TTC549 (cell line): ENCODE measurements at regions not wholly inside any gene's neighbourhood (a gene's known extent, or its start where the extent isn't known, plus 50 kb on each side); places are given as distances from the start of the nearest gene placed in this dataset.
A peak's percentile ranks its signal among the peaks of the same experiment; 100 is the strongest.

Experiments
- FAIRE-seq: peaks from 2 replicates; lab custom pipeline; 2012; peaks lifted over from hg19 to GRCh38; lab: Jason Lieb, UNC

DNA sequence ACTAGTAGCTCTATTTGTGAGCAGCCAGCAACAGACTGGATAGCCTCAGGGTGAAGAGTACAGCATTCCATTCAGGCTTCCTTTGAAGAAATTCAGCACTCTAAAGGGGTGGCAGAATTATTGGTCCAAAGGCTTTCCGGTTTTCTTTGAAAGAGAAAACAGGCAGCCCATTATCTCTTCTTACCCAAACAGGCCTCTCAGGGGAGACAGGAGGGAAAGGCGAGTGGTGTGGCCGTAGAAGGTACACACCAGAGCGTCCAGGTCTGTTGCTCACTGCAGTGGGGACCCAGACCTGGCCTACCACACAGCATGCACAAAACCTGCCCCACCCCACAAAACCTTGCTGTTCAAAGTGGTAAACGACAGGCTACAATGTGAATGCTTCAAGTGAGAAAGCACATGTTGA, 83.3 kb downstream of the ZNF608 start:
- FAIRE-seq = no peak

DNA sequence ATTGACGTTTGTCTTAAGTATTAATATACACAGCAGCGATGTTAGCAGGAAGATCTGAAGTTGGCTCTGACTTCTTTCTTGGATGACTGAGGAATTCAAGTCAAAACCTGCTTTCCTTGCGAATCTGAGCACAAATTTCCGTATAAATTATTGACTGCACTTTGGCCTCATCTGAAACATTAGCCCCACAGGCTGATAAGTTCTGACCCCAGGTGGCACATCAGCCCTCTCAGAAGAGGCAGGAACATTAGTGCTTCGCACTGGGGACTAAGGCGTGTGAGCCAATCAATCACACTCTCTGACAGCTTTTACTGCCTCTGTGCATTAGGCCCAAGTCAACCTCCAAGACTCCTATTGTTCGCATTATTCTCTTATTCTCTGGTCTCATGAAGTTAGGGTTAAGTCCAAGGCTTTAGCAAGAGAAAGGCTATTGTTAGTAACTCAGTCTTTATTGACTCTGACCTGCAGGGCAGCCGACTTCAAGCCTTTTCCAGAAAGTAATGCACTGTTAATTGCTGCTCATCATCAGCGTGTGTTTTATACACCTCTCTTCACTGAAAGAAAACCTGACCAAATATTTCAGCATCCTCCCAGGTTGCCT, 84.2 kb downstream of the ZNF608 start:
- peak; percentile 90 for FAIRE-seq

DNA sequence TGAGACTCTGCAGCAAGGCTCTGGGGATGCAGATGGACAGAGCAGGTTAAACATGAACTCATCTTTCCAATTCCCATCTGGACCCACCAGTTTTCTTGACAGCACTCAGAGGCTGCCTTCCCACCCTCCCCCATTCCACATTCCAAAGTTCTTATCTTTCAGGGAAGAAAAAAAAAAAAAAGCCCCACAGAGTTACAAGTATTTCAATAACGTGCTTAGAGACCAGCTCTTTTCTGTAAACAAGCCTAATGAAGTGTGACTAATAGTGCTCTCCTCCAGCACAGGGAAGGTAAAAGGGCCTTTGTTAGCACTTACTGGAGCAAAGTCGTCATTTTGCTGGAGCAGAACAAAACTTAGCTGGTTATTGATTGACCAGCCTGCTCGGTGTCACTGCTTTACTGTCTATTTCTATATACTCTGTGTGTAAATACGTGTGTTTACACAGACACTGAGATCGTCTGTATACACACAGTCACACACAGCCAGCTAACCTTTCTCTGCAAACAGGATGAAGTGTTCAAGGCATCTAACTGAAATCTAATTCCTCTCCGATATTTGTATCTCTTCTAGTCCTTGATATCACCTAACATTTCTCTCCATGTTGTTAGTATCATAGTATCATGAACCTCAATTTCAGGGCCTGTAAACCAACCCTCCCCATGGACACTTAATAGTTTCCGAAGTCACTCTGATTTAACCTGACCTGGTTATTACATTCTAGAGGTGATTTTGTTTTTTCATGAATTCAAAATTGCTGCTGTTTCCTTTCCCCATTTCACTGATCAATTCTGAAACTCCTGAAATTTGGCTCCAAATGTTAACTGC, 84.9 kb downstream of the ZNF608 start:
- peak; percentile 79 for FAIRE-seq

DNA sequence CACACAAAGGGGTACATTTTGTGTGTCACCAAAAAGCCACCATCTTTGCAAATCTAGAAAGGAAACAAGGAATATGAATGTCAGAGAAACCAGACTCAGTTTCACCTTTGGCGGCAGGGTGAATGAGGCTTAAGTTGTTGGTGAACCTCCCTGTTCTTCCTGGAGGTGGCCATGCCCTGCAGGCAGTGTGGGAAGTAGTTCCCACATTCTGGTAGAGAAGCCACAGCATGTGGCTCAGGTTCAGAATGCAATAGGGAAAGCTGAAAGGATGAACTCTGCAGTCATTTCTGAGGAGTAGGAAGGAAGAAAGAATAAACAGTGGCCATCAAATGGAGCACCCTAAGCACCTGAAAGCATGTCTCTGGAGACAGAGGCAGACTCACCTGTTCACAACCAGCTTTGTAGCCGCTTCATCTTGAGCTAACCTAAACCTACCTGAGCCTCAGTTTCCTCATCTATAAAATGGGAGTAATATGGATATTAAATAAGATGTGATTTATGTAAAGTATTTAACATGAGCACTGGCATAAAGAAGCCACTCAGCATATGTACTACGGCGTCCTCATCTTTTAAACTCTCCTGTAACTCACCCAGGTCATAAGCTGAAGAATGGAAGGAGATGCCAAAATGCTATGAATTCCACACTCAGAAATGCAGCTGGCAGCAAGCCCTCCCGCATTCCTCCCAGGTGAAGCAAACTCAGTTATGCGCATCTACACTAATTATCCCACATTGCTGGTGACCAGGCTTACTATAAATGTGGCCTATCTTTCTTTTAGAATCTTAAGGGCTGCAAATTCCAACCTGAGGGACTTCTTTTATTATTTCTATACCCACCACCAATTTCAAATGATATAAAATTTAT, 86.0 kb downstream of the ZNF608 start:
- FAIRE-seq = no peak

DNA sequence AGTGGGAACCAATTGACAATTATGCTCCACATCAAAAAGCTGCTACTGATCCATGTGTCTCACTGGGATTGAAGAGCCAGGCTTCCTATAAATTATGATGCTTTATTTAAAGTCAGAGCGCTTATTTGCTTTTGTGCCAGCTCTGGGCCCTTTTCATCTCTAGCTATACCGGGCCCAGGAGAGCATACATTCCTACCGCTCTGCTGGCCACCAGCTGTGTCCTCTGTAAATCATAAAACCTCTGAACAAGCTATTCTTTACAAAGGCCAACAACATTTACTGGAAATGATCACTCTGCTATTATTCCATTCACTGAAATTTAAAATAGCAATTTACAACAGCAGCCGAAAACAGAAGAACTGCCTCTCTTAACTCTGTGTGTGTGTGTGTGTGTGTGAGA, 86.6 kb downstream of the ZNF608 start:
- peak; percentile 28 for FAIRE-seq

DNA sequence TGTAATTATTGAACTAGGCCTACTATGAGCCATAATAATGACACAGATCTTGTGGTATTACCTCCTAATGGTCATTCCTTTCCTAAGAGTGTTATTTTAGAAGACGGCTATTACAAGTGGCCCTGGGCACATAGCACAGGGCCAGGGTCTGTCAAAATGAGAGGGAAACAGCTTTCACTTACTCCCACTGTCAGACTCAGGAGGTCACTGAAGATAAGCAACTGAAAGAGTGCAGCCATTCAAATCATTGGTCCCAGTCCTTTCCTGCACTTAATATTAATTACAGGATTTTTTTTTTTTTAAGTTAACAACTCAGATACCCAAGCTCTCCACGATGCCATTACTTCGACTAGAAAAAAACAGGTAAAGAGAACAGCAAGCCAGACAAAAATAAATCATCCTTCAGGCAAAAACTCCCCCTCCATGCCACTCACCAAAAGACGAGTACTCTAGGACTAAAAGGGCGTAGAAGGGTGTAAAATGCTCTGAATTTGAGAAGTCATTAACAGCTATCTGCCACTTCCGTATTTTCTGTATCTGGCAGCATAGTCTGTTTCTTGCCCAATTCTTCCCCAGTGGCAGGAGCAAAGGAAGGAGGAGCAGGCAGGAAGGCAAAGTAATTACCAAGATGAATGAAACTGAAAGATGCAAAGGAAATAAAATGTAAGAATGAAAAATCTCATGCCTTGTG, 87.4 kb downstream of the ZNF608 start:
- FAIRE-seq = no peak

DNA sequence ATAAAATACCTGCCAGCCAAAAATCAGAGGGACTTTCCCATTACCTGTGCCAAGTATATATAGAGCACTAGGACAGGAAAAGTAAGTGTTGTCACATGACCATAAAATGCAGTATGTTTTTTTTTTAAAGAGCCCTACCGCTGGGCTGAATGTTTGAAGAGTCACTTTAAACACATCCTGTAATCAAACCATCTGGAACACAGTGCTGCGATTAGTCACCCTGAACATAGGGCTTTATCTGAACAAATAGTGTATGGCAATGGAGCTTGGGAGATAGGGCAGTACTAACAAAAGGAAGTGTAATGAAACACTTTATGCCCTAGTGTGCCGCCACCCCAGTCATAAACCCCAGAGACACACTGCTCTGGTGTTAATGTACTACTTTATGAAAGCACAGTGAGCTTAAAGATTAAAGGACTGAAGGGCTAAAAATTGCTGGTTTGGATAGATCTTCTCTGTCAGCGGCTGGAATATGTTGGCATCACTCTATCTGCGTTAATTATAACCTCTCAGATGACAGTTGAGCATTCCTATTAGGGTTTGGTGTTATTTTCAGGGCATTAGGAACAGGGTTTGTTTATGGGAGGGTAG, 90.4 kb downstream of the ZNF608 start:
- FAIRE-seq = peak; percentile 90

DNA sequence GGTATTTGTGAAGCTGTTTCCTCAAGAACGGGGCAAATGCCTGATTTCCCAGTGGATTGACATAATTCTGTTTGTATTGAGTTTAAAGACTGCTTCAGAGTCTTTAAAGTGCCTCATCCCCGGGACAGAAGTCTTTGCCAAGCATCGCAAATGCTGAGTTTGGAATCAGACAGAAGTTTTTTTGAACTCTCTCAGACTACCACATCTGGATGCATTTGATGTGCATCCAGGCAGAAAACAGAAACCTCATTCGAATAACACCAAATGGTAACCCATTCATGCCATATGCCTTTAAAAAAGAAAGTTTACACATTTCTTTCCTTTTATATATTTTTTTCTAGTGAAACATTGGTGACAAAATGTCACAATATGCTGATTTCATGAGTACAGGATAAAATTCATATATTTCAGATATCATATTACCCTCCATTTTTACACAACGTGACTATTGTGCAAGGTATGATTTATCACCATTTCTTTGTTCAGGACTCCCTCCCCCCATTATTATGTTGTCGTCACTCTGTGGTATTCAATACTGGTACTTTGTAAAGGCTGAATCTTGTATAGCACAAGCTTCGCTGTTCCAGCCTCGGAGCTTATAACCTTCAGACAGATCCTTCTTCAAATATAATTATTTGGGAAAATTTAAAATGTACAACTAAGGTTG, 91.1 kb downstream of the ZNF608 start:
- no peak for FAIRE-seq

DNA sequence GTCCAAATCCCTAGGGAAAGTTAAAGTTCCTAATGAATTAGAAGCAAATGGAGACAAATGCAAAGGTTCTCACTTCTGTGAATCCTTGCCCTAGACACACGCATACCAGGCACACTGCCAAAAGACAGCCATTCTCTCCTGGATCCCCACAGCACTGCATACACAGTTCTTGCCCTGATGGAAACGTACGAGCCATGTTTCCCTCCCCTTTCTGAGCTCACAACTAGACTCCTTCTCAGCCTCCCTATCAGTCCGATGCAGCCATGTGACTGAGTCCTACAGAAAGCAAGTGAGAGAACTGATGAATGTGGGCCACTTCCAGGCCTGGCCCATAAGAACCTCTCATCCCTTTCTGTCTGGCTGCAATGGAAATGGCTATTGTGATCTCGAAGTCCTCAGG, 92.0 kb downstream of the ZNF608 start:
- no peak for FAIRE-seq

DNA sequence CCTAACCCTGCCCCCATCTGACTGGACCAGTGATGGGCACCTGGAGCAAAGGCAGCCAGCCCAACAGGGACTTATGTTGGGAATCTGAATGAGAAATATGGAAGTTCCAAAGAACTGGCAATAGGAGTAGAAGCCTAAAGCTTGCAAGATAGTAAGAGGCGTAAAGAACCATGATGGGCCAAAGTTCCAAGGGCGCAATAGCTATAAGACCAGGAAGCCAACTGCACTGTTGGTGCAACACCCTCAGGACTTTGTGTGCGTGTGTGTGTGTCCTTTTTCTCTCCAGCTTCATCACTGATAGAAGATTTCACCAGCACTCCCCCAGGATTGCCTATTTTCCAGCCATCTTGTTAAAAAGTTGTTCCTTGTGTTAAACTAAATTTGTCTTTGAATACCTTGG, 92.8 kb downstream of the ZNF608 start:
- FAIRE-seq = no peak

DNA sequence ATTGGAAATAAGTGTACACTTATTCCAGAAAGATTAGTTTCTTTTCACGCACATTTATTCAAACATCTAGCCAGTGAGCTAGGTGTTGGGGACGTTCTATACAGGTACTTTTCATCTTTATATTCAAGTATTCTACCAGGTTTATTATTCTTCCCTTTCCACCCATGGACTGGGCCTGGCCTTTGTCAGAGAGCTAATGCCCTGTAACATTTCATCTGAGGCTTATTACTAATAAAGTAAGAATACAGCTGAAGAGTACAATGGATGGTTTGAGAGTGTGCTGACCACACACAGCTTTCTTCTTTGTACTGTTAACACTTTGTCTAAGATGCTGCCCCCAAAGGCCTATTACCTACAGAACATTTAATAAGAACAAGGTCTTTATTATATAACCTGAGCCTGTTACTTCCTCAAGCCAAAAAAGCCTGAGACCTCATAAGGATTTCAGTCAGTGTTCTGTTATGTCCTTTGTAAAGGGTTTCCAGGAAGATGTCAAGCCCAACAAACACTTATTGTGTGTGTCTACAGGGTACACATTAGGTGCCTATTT, 93.5 kb downstream of the ZNF608 start:
- FAIRE-seq = no peak

DNA sequence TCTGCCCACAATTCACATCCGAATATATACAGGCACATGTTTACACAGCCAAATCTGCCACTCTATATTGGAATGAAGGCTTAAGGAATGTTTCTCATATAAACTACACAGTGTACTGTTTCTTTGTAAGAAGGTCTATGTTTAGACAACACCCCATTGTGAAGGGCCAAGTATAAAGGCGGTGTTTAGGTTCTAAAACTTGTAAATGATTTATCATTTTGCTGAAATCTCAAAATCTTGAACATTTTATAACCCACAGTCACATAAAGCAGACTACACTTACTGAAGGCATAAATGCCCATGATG, 94.0 kb downstream of the ZNF608 start:
- peak; percentile 90 for FAIRE-seq

DNA sequence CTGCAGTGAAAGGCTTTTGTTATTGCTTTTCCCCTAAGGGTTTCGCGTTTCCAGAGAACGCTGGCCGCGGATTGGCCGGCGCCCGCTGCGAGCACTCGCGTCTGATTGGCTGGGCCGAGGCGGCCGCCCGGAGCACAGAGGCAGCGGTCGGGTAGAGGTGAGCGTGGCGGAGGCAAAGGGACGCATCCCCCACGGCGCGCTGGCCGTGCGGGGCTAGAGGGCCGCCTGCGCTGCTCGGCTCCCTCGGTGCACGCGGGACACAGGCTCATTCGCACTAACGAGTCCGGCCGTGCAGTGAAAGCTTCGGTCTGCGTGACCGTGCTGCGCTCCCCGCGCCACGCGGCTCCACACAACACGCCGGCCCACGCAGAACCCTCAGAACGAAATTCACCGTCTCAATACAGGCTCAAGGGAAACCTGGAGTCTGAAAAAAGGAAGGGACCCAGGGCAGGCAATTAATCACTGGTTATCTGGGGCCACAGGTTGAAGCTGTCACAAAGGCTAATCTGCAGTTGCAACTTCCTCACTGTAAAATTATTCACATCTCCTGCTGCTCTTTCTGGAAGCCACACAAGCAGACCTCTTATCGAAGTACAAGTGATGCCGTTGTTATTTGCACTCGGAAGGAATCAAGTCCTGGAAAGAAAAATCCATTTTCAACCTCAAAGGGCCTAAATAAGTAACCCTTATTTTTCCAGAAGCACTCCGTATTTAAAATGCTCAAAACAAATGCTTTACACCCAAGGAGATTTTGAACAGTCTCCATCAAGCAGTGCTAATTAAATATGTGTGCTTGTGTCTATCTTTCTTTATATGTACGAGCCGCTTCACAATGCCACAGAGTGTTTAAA, 94.6 kb downstream of the ZNF608 start:
- no peak for FAIRE-seq

DNA sequence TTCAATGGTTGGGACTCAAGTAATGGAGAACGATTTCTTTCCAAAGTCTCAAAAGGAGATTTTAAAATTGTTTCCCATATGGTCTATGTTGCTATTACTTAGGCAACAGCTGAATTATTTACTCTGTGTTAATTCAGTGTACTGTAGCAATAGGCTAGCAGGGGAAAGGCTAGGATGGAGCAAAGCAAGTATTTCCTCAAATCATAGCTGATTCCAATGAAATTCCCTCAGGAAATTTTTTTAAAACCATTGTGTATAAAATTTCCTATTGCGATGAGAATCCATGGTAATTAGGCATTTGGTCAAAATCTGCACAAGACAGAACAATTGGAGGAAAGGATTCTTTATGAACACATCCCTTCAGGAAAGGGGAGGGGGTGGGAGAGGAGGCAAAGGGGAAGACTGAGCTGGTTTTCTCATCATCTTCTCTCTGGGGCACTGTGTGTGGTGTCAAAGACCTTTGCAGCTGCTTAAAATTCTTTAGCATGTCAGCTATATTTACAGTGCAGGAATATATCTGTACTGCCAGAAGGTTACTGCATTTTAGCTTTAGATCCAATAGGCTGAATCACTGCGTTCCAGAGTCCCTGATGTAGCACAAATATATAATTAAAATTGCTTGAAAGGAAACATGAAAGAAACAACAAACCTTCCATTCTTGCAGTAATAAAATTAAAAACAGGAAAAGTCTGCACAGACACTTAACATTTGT, 95.3 kb downstream of the ZNF608 start:
- no peak for FAIRE-seq

DNA sequence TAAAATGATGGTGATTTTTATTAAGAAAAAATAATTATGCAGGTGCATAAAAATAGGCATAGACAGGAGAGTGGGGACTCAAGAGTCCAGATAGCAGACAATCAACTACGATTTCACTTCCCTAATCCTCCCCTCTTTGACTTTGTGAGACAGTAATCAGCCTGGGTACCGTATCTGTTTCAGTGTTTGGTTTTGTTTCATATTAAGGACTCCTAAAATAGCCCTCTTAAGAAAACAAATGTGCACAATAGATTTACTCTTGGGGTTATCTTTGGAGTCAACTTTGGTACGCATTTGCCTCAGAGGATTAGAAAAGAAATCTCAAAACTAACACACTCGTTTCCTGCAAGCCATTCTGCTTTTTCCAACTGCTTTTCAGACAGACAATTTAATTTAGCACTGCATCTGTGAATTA, 96.3 kb downstream of the ZNF608 start:
- no peak for FAIRE-seq

DNA sequence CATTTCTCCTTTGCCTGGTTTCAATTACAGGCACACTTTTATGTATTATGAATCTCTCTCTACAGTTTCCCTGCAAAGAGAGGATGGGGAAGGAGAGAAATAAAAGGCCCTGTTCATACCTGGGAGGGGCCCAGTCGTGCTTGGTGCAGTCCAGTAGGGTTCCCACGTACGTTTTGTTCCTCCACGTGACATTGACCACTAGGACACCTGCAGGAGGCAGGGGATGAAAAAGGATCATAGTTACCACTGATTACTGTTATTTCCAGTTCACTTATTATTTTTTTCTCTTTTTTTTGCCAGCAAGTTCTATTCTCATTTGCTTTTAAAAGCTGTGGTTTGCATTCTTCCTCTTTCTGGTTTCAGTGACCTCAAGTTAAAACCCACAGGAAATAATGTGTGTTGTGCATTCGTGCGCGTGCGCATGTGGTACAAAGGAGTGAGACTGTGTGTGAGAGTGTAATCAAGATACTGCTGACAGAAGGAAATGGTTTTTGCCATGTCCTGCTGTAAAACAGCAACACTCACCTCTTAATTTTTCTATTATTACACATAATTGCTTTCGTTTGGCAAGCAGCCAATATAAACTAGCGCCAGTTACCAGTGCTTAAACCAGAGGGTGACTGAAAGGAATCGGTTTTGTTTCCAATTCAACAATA, 96.8 kb downstream of the ZNF608 start:
- no peak for FAIRE-seq

DNA sequence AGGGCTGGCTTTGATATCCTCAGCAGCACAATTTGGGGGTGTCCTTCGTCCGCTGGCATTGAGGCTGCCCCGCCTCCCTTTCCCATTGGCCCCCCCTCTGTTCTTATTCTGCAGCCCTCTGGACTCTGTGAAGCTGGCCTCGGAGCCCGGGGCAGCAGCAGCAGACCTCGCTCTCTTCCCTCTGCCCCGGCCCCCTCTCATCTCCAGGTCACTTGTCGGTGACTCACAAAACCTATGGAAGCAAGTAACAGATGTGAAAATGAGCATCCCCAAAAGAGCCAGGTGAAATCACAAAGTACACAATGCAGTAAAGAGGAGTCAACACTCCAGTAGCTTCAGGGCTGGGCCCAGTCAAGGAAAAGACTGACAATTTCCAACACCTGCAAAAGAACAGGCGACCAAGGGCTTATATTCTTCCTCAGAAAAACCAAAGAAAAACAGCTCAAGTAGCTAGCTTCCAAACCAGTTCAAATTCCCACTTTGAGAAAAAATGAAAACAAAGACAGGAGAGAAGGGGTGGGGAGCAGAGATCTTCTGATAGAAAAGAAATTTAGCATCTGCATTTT, 97.5 kb downstream of the ZNF608 start:
- no peak for FAIRE-seq

DNA sequence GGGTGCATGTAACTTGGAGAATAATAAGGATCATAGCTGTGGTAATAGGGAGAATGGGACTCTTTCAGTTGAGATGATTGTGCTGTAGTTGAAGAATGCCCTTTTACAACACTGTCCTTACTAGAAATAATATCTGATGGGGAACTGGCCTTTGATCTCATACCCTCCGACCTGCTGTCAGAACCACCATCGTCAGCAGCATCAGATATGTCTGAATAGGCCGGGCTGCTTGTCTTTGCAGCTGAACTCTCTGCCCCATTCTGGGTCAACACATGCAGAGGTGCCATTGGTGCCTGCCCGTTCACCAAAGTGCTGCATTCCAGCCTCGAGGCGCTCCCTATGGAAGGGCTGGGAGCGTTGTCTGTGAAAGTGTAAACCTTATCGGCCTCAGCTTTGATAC, 99.1 kb downstream of the ZNF608 start:
- FAIRE-seq = no peak

DNA sequence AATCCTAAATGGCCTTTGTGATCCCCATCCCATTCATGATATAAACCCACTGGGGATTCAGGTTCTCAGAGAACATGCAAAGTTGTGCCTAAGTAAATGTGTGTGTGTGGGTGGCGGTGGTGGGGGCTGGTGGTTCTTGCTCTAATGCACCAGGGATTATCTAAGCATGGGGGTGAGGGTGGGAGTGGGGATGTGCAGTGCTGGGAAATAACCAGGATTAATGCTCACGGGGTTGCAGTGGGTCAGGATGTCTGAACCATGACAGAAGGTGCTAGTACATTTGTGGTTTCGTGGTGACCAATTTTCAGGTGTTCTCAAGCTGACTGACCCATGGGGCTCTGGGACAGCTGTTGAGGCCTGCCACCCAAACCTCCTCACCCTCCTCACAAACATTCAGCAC, 101.0 kb downstream of the ZNF608 start:
- FAIRE-seq = no peak
